ENCODE measurements at regions not wholly inside any gene's neighbourhood (a gene's known extent, or its start where the extent isn't known, plus 50 kb on each side); places are given as distances from the start of the nearest gene placed in this dataset.

DNA sequence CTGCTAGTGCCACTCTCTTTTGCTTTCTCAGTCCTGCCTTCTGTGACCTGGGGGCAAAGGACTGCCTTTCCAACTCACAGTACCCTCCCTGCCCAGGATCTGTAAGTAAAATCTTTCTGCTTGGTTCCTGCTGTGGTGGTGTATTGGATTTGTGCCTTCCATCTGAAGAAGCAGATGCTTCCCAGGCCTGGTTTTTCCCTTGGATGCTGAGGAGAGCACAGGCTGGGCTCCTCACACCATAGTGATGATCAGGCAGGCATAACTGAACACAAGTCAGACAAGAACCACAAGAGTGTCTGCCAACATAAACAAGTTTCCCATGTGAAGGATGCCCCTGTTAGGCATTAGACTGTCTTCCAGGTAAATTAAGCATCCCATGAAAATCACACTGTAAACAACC, 121.3 kb upstream of the NRXN1 start:
- TF ChIP-seq, protein P1, sequence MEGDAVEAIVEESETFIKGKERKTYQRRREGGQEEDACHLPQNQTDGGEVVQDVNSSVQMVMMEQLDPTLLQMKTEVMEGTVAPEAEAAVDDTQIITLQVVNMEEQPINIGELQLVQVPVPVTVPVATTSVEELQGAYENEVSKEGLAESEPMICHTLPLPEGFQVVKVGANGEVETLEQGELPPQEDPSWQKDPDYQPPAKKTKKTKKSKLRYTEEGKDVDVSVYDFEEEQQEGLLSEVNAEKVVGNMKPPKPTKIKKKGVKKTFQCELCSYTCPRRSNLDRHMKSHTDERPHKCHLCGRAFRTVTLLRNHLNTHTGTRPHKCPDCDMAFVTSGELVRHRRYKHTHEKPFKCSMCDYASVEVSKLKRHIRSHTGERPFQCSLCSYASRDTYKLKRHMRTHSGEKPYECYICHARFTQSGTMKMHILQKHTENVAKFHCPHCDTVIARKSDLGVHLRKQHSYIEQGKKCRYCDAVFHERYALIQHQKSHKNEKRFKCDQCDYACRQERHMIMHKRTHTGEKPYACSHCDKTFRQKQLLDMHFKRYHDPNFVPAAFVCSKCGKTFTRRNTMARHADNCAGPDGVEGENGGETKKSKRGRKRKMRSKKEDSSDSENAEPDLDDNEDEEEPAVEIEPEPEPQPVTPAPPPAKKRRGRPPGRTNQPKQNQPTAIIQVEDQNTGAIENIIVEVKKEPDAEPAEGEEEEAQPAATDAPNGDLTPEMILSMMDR (IDR thresholded peaks at IDR 0.05): no peak
- no peaks in the 10 kb centered on the region for H3K4me1 ChIP-seq
- no peaks in the 10 kb centered on the region for H3K36me3 ChIP-seq
- H3K4me3 ChIP-seq: no peak overlapping the region
- DNase-seq: no peak
- H3K27me3 ChIP-seq: no peaks in the 10 kb centered on the region
- no peaks in the 10 kb centered on the region for H3K9me3 ChIP-seq
- H3K27ac ChIP-seq: no peak overlapping the region
- intact Hi-C loops (cut with DNase I; ENCODE audit: low total_unique reads): no loop called here

DNA sequence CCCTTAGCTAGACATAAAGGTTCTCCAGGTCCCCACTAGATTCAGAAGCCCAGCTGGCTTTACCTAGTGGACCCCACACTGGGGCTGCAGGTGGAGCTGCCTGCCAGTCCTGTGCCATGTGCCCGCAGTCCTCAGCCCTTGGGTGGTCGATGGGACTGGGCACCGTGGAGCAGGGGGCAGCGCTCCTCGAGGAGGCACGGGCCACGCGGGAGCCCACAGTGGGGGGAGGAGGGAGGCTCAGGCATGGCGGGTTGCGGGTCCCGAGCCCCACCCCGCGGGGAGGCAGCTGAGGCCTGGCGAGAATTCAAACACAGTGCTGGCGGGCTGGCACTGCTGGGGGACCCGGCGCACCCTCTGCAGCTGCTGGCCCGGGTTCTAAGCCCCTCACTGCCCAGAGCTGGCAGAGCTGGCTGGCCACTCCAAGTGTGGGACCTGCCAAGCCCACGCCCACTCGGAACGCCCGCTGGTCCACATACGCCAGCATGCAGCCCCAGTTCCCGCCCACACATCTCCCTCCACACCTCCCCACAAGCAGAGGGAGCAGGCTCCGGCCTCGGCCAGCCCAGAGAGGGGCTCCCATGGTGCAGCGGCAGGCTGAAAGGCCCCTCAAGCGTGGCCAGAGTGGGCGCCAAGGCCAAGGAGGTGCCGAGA, 119.7 kb upstream of the NRXN1 start:
- Histone ChIP-seq H3K36me3 (no peaks in the 10 kb centered on the region), H3K27ac (no peak overlapping the region), H3K27me3 (no peaks in the 10 kb centered on the region), H3K4me3 (no peak overlapping the region), H3K9me3 (no peaks in the 10 kb centered on the region), H3K4me1 (no peaks in the 10 kb centered on the region)
- intact Hi-C loops (cut with DNase I; ENCODE audit: low total_unique reads): no loop called here
- TF ChIP-seq, protein P1 (IDR thresholded peaks at IDR 0.05): no peak
- DNase-seq: no peak

DNA sequence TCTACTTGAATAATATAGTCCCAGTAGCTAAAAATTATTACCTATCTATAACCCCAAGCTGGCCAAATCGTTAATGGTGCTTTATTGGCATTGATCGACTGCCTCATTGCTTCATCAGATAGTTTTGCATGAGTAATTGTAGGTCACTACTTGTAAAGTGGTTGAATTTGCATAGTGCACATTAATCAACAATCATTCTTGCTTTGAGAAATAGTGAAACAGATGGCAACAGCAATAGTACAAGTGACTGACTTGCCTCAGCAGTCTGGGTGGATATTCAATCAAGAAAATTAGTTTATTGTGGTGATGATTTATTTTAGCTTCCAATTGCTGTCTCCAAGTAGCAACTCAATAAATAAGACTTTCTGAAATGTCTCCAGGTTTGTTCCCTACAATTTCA, 117.8 kb upstream of the NRXN1 start:
- intact Hi-C loops (cut with DNase I; ENCODE audit: low total_unique reads): no loop called here
- no peaks in the 10 kb centered on the region for H3K9me3 ChIP-seq
- TF ChIP-seq, protein P1 (IDR thresholded peaks at IDR 0.05): no peak

DNA sequence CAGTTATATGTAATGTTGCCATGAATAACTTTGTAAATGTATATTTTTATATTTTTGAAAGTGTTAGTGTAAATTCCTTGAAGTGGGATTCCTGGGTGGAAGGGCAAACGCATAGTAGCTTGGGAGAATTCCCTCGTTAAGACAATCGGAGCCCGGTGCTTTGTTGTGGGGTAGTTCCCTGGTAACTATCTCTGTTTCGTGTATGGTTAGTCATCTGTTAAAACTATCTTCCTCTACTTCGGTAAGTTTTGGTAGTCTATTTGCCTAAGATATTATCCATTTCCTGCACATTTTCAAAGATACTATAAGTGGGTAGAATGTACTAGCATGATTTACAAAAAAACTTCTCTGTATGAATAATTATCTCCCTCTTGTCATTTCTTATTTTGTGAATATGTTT, 113.8 kb upstream of the NRXN1 start:
- no peaks in the 10 kb centered on the region for H3K4me1 ChIP-seq
- no peak for DNase-seq
- no peaks in the 10 kb centered on the region for H3K36me3 ChIP-seq
- no peak overlapping the region for H3K27ac ChIP-seq
- H3K4me3 ChIP-seq: no peak overlapping the region
- H3K27me3 ChIP-seq: no peaks in the 10 kb centered on the region
- TF ChIP-seq, protein P1 (IDR thresholded peaks at IDR 0.05): no peak
- intact Hi-C loops (cut with DNase I; ENCODE audit: low total_unique reads): no loop called here
- no peaks in the 10 kb centered on the region for H3K9me3 ChIP-seq

More for the DNA sequence above, 117.8 kb upstream of the NRXN1 start:
- DNase-seq: no peak
- Histone ChIP-seq H3K4me3 (no peak overlapping the region), H3K4me1 (no peaks in the 10 kb centered on the region), H3K27me3 (no peaks in the 10 kb centered on the region), H3K36me3 (no peaks in the 10 kb centered on the region), H3K27ac (no peak overlapping the region)

DNA sequence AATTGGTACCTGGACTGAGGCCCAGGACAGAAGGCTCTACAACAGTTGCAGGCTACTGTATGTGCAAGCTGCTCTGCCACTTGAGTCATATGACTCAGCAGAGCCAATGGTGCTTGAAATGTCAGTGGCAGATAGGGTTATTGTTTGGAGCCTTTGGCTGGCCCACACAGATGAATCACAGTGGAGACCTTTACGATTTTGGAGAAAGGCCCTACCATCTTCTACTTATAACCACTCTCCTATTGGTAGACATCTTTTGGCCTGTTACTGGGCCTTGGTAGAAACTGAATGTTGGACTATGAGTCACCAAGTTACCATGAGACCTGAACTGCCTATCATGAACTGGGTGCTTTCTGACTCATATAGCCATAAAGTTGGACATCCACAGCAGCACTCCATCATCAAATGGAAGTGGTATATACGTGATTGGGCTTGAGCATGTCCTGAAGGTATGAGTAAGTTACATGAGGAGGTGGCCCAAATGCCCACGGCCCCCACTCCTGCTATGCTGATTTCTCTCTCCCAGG, 88.9 kb upstream of the NRXN1 start:
- no peak for DNase-seq
- Histone ChIP-seq H3K27me3 (no peaks in the 10 kb centered on the region), H3K36me3 (no peaks in the 10 kb centered on the region), H3K4me3 (no peak overlapping the region), H3K9me3 (no peaks in the 10 kb centered on the region), H3K27ac (no peak overlapping the region), H3K4me1 (no peaks in the 10 kb centered on the region)
- intact Hi-C loops (cut with DNase I; ENCODE audit: low total_unique reads): no loop called here
- TF ChIP-seq, protein P1 (IDR thresholded peaks at IDR 0.05): no peak
